BLaER1 treated with 17β-estradiol and CSF1 and Interleukin-3, amounts not matched to agents 10 nM and 100 nM (cell line): ENCODE measurements at regions not wholly inside any gene's neighbourhood (a gene's known extent, or its start where the extent isn't known, plus 50 kb on each side); places are given as distances from the start of the nearest gene placed in this dataset.
A peak's percentile ranks its signal among the peaks of the same experiment; 100 is the strongest.

ENCODE experiments used
- H3K27ac ChIP-seq, 11 experiments: shearing (Covaris generic); formaldehyde crosslinking; 2 replicates each; pipeline ENCODE4 v1.8.1; 2022
- H3K27me3 ChIP-seq, 11 experiments: shearing (Covaris generic); formaldehyde crosslinking; 2 replicates each; pipeline ENCODE4 v1.8.1; 2022
- H3K36me3 ChIP-seq, 11 experiments: shearing (Covaris generic); formaldehyde crosslinking; 2 replicates each; pipeline ENCODE4 v1.8.1; 2022
- H3K4me1 ChIP-seq, 10 experiments: shearing (Covaris generic); formaldehyde crosslinking; 2 replicates each; pipeline ENCODE4 v1.8.1; 2022
- H3K4me2 ChIP-seq, 11 experiments: shearing (Covaris generic); formaldehyde crosslinking; 2 replicates each; pipeline ENCODE4 v1.8.1; 2022
- H3K4me3 ChIP-seq, 10 experiments: shearing (Covaris generic); formaldehyde crosslinking; 2 replicates each; pipeline ENCODE4 v1.8.1; 2022
- H3K9ac ChIP-seq, 11 experiments: shearing (Covaris generic); formaldehyde crosslinking; 2 replicates each; pipeline ENCODE4 v1.8.1; 2022
- H3K9me3 ChIP-seq, 11 experiments: shearing (Covaris generic); formaldehyde crosslinking; replicated peaks in 1 of 11; 2 replicates each; pipeline ENCODE4 v1.8.1; 2022
- H4K20me1 ChIP-seq, 11 experiments: shearing (Covaris generic); formaldehyde crosslinking; 2 replicates each; pipeline ENCODE4 v1.8.1; 2022
- Cebpa-rat ChIP-seq, 11 experiments: shearing (Covaris generic); IDR thresholded peaks; 2 replicates each; pipeline ENCODE4 v1.8.1; 2022

DNA sequence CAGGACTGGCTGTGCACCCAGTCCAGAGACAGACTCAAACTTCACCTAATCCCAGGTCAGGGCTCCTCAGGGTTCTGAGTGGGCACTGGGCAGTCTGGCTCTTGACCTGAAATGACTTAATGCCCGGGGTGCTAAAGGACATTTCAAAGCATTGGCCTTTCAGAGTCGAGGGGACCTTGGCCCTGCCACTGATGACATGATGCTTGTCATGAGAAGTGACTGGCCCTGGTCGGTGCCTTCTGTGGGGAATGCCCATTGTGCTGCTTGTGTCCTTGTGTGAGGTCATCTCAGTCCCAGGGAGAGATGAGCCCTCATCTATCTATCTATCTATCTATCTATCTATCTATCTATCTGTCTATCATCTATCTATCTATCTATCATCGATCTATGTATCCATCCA lies 81.3 kb downstream of the CTAGE1 start:
- Histone ChIP-seq H3K27me3 (no peaks in the 10 kb centered on the region), H3K4me2 (peak overlapping the region in 3 of 11 experiments; percentile 58 to 77 (median 69); a peak in 4 of 22 replicates), H3K9me3 (no peaks in the 10 kb centered on the region), H3K27ac (0 out of 22 replicates have a peak overlapping the region, but pooled peaks of 1 of the 11 experiments have one; percentile 38), H3K4me3 (no peak overlapping the region), H3K4me1 (peaks cover 10 to 21% (median 16%) of the 10 kb centered on the region in 10 experiments), H3K9ac (no peak overlapping the region), H3K36me3 (no peaks in the 10 kb centered on the region), H4K20me1 (no peaks in the 10 kb centered on the region)
- TF ChIP-seq Cebpa-rat (IDR thresholded peaks at IDR 0.05) = no peak

DNA sequence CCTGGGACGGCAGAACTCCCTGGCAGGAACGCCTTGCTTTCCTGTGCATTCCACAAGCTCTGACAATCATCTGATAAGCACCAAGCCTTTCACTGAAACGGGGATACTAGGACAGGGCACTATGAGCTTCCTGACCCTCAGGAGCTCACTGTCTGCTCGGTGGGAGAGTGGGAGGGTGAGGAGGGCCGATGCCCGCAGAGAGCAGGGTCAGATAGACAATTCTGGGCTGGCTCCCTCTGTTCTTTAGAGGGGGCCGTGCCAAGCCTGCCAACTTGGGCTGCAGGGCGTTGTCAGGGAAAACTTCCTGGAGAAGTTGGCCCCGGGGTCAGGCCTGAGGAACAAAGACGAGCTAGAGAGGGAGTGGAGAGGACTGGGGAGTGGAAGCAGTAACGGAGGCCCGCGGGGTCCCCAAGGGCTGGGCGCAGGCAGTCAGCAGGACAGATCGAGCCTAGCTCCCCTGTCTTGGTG lies 82.0 kb downstream of the CTAGE1 start:
- no peaks in the 10 kb centered on the region for H3K36me3 ChIP-seq
- H3K27ac ChIP-seq = no peak overlapping the region
- no peak overlapping the region for H3K4me3 ChIP-seq
- H4K20me1 ChIP-seq = no peaks in the 10 kb centered on the region
- TF ChIP-seq Cebpa-rat (IDR thresholded peaks at IDR 0.05) = no peak
- no peaks in the 10 kb centered on the region for H3K9me3 ChIP-seq
- no peaks in the 10 kb centered on the region for H3K27me3 ChIP-seq
- H3K4me1 ChIP-seq = peaks cover 10 to 21% (median 16%) of the 10 kb centered on the region in 10 experiments
- no peak overlapping the region for H3K4me2 ChIP-seq
- no peak overlapping the region for H3K9ac ChIP-seq

DNA sequence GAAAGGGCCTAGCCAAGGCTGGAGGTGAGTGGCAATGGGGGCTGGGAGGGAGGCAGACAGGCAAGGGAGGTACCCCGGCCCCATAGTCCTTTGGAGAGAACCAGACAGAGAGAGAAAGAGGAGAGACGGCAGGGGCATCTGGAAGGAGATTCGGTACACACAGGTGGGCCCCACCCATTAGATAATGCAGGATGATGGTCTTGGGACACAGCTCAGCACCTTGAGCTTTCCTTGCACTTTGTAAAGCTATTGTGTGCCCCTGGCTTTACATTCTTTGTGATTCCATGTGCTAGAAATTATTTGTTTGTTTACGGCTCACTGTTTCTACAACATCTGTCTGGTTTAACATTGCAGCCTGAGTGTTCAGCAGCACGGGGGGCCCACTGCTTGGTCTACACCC lies 83.1 kb downstream of the CTAGE1 start:
- Histone ChIP-seq H3K4me3 (no peak overlapping the region), H4K20me1 (no peaks in the 10 kb centered on the region), H3K9me3 (no peaks in the 10 kb centered on the region), H3K9ac (no peak overlapping the region), H3K27me3 (no peaks in the 10 kb centered on the region), H3K27ac (no peak overlapping the region), H3K4me2 (no peak overlapping the region), H3K36me3 (no peaks in the 10 kb centered on the region), H3K4me1 (peaks cover 10 to 21% (median 16%) of the 10 kb centered on the region in 10 experiments)
- no peak for TF ChIP-seq Cebpa-rat (IDR thresholded peaks at IDR 0.05)

DNA sequence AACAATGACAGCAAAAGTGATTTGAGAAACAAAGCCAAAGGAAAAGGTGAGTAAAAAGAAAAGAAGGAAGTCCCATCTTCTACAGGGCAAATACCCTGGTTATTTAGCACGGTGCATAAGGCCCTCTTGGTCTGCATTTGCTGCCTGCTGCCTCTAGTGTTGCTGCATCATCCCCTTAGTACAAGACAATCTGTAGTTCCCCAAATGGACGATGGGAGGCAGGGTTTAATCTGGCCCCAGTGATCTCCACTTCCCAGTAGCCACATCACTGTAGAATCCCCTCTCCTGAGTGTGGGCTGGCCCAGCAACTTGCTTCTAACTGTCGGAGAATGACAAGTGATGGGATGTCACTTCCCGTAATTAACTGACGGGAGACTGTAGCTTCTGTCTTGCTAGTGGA lies 85.1 kb downstream of the CTAGE1 start:
- Histone ChIP-seq H3K4me1 (peaks cover 6 to 13% (median 9%) of the 10 kb centered on the region in 10 experiments), H3K36me3 (no peaks in the 10 kb centered on the region), H3K27me3 (no peaks in the 10 kb centered on the region), H3K27ac (no peak overlapping the region), H3K9me3 (no peaks in the 10 kb centered on the region), H3K4me3 (no peak overlapping the region), H4K20me1 (no peaks in the 10 kb centered on the region), H3K9ac (no peak overlapping the region), H3K4me2 (no peak overlapping the region)
- TF ChIP-seq Cebpa-rat (IDR thresholded peaks at IDR 0.05) = no peak

DNA sequence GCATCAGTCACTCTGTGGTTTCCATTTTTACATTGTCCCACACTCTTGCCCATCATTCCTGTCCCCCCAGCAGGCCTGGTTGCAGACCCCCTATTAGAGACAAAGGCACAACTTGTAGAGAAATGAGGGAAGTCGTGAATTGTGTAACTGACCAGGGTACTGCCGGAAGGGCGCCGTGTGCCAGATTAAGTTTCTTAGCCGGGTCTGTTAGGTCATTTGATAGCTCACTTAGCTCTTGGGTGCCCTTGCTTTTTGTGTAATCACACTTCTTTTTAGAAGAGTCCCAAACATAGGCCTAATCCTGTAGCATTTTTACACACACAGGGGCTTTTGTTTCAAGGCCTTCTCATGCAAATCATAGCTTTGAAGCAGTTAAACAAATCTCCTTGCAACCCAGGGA lies 87.2 kb downstream of the CTAGE1 start:
- Histone ChIP-seq H3K36me3 (no peaks in the 10 kb centered on the region), H3K27me3 (no peaks in the 10 kb centered on the region), H3K4me3 (no peak overlapping the region), H3K27ac (no peak overlapping the region), H4K20me1 (no peaks in the 10 kb centered on the region), H3K4me2 (no peak overlapping the region), H3K9ac (no peak overlapping the region), H3K9me3 (no peaks in the 10 kb centered on the region), H3K4me1 (peaks cover 0 to 3% (median 0%) of the 10 kb centered on the region in 10 experiments; a peak in 2 of 20 replicates)
- no peak for TF ChIP-seq Cebpa-rat (IDR thresholded peaks at IDR 0.05)

DNA sequence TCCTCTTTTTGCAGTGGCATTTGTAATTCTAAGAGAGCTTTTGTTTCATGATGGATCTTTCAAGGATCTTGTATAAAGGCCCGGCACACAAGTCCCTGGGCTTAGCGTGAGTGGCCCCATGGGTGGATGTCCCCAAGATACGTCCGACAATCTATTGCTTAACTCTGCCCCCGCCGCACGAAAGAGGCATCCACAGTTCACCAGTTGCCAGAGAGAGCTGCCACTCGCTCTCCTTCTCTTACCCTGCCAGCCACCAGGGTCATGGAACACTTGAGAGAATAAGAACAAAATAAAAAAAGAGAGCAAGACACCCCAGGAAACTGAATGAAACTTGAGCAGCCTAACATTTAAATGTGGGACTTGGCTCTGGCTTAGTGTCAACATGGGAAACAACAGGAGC lies 92.3 kb downstream of the CTAGE1 start:
- no peaks in the 10 kb centered on the region for H4K20me1 ChIP-seq
- no peak overlapping the region for H3K9ac ChIP-seq
- H3K27me3 ChIP-seq = no peaks in the 10 kb centered on the region
- H3K36me3 ChIP-seq = no peaks in the 10 kb centered on the region
- no peaks in the 10 kb centered on the region for H3K9me3 ChIP-seq
- peak overlapping the region in 4 of 11 experiments; percentile 38 to 63 (median 54); a peak in 4 of 22 replicates for H3K4me2 ChIP-seq
- no peak overlapping the region for H3K27ac ChIP-seq
- H3K4me3 ChIP-seq = no peak overlapping the region
- TF ChIP-seq Cebpa-rat (IDR thresholded peaks at IDR 0.05) = no peak
- H3K4me1 ChIP-seq = peaks cover 0 to 37% (median 7%) of the 10 kb centered on the region in 10 experiments; a peak in 11 of 20 replicates

DNA sequence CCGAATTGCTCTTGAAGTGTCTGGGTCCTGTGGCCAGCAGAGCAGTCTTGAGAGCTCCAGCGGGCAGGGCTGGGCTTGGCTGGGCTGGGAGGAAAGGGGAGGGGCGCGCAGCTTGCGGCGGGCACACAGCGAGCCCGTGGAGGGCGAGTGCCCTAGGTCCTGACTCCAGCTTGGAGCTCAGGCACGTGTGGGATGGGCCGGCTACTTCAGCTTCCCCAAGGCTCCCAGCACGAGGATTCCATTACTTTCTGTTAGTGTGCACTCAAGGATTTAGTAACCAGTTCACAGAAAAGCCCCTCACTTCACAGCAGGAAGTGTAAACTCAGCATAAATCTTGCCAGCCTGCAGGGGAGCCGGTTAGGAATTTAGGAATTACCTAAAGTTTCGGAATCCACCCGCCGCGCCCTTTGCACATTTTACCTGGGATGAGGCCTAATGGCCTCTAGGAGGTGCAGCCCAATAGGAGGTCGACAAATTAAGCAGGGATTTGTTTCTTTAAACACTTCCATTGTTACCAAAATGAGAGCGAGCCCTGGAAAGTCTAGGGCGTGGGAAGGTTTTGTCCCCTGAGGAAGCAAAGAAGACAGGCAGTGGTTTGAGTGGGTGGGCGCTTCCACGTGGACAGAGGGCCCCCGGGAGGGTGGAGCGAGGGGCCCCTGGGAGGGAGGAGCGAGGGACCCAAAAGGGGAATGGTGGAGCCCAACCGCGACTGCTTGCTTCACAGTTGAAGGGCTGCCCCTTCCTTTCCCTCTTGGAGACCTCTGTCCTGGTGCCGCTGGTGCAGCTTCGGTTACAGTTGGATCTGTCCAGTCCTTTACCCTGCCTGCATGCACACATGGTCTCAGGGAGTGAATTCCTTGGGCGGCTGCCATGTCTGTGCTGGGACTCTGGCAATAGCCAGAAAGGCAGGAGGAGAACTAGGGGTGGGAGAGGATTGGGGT lies 93.3 kb downstream of the CTAGE1 start:
- no peaks in the 10 kb centered on the region for H4K20me1 ChIP-seq
- TF ChIP-seq Cebpa-rat (IDR thresholded peaks at IDR 0.05) = no peak
- H3K9me3 ChIP-seq = no peaks in the 10 kb centered on the region
- no peak overlapping the region for H3K27ac ChIP-seq
- no peaks in the 10 kb centered on the region for H3K27me3 ChIP-seq
- no peaks in the 10 kb centered on the region for H3K36me3 ChIP-seq
- H3K4me2 ChIP-seq = peak overlapping the region in 5 of 11 experiments; percentile 23 to 63 (median 49); a peak in 10 of 22 replicates
- no peak overlapping the region for H3K9ac ChIP-seq
- H3K4me3 ChIP-seq = no peak overlapping the region
- peaks cover 0 to 44% (median 7%) of the 10 kb centered on the region in 10 experiments; a peak in 11 of 20 replicates for H3K4me1 ChIP-seq

DNA sequence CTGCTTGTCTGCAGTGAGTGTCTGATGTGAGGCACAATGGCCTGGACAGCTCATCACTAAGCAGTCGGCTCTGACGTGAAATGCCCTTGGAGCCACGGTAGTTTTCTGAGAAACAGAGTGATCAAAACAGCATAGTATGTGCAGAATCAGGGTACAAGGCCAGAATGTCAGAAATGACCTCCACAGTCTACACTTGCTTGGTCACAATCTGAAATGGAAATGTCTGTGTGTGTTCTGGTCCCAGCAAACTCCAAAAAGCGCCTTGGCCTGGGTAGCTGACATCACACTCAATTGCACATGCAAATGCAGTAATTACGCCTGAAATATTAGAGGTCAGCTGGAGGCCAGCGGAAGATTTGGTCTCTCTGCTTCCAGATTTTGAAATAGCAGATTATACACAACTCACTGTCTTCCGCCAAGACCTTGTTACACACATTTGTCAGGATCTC lies 95.4 kb downstream of the CTAGE1 start:
- Histone ChIP-seq H3K27me3 (no peaks in the 10 kb centered on the region), H3K4me1 (peaks cover 0 to 46% (median 7%) of the 10 kb centered on the region in 10 experiments; a peak in 11 of 20 replicates), H3K27ac (no peak overlapping the region), H4K20me1 (no peaks in the 10 kb centered on the region), H3K9me3 (no peaks in the 10 kb centered on the region), H3K4me2 (0 out of 22 replicates have a peak overlapping the region, but pooled peaks of 1 of the 11 experiments have one; percentile 34), H3K4me3 (no peak overlapping the region), H3K36me3 (no peaks in the 10 kb centered on the region), H3K9ac (no peak overlapping the region)
- no peak for TF ChIP-seq Cebpa-rat (IDR thresholded peaks at IDR 0.05)

DNA sequence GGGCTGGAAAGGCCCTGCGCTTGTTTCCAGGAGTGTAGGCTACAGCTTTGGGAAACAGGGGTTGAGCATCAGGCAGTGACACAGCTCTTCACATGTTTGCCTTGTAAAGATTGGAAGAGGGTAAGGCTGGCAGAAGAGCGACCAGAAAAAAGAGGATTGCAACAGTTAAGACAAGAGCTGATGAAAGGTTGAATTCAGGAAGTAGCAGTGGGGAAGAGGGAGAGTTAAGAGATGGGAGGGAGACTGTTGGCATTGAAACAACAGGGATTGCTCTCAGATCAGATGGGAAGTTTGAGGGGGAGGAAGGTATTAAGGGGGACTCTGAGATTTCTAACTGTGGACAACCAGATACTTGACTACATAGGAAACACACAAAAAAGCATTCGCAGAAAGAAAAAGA lies 96.9 kb downstream of the CTAGE1 start:
- no peak for TF ChIP-seq Cebpa-rat (IDR thresholded peaks at IDR 0.05)
- H3K36me3 ChIP-seq = no peaks in the 10 kb centered on the region
- H3K27me3 ChIP-seq = no peaks in the 10 kb centered on the region

More for the DNA sequence above, 96.9 kb downstream of the CTAGE1 start:
- Histone ChIP-seq H3K4me1 (peaks cover 0 to 46% (median 7%) of the 10 kb centered on the region in 10 experiments; a peak in 11 of 20 replicates), H3K9me3 (no peaks in the 10 kb centered on the region), H3K4me2 (peak overlapping the region in 4 of 11 experiments; percentile 34 to 65 (median 44); a peak in 8 of 22 replicates), H3K27ac (0 out of 22 replicates have a peak overlapping the region, but pooled peaks of 1 of the 11 experiments have one; percentile 9), H3K9ac (no peak overlapping the region), H4K20me1 (no peaks in the 10 kb centered on the region), H3K4me3 (no peak overlapping the region)
